Gastroesophageal sphincter (tissue), 4 donors: ENCODE measurements at regions not wholly inside any gene's neighbourhood (a gene's known extent, or its start where the extent isn't known, plus 50 kb on each side); places are given as distances from the start of the nearest gene placed in this dataset.
"Not testable (repeated sequence)": the region's sequence is repeated elsewhere in the genome, so short reads cannot be mapped to it uniquely, and the experiment has no call there.

ENCODE experiments used
- ATAC-seq: fragments of 150-250 bp; one replicate; pipeline ENCODE4 v1.9.1; 2016; ENCODE audit warnings: mild to moderate bottlenecking, moderate library complexity
- H3K27ac ChIP-seq, 4 donors: fragments of 200-600 bp; sonication (generic) in 3 of 4; 1 replicate in 3 of 4; 2 replicates in 1 of 4; pipeline ENCODE4 v1.5.1; 2016 to 2019
- H3K27me3 ChIP-seq: fragments of 200-600 bp; sonication (generic); one replicate; pipeline ENCODE4 v1.5.1; 2019
- H3K36me3 ChIP-seq, 2 donors: fragments of 200-600 bp; sonication (generic); one replicate each; pipeline ENCODE4 v1.5.1; 2019; ENCODE audit warnings: control low read depth in 1 of 2
- H3K4me1 ChIP-seq, 3 donors: fragments of 200-600 bp; sonication (generic); 1 replicate in 2 of 3; 2 replicates in 1 of 3; pipeline ENCODE4 v1.5.1; 2016 to 2019; ENCODE audit warnings: control low read depth in 2 of 3
- H3K4me3 ChIP-seq, 2 donors: fragments of 200-600 bp; sonication (generic); one replicate each; pipeline ENCODE4 v1.5.1; 2019; ENCODE audit warnings: mild to moderate bottlenecking in 1 of 2, moderate library complexity in 1 of 2
- H3K9me3 ChIP-seq, 3 donors: fragments of 200-600 bp; sonication (generic); one replicate each; pipeline ENCODE4 v1.5.1; 2017 to 2019; ENCODE audit warnings: control low read depth in 2 of 3
- EP300 ChIP-seq: sonication (generic); formaldehyde crosslinking; IDR thresholded peaks from one replicate; pipeline ENCODE4 v1.6.1; 2017; ENCODE audit warnings: antibody characterized with exemption, mild to moderate bottlenecking
- POLR2A ChIP-seq, 2 donors: fragments of 450-650 bp; IDR thresholded peaks; one replicate each; pipeline ENCODE4 v1.6.1; 2017; ENCODE audit warnings: antibody characterized with exemption in 2 of 2, mild to moderate bottlenecking in 2 of 2, moderate library complexity in 1 of 2
- POLR2AphosphoS5 ChIP-seq: sonication (generic); formaldehyde crosslinking; IDR thresholded peaks from one replicate; pipeline ENCODE4 v1.6.1; 2017; ENCODE audit warnings: antibody characterized with exemption
- WGBS, 2 donors: methylation state at CpG; one replicate each; pipeline ENCODE4 v1.1.5; 2018; ENCODE audit warnings: low coverage in 1 of 2; 5-methylcytosine and 5-hydroxymethylcytosine counted together
- TF ChIP-seq, protein P1 (sequence below), 4 experiments: fragments of 200-600 bp in 2 of 4; fragments of 450-650 bp in 2 of 4; sonication (generic) in 1 of 4; IDR thresholded peaks; one replicate each; pipeline ENCODE4 v1.5.1; 2017 to 2019; ENCODE audit warnings: antibody characterized with exemption in 4 of 4, mild to moderate bottlenecking in 2 of 4, moderate library complexity in 2 of 4

DNA sequence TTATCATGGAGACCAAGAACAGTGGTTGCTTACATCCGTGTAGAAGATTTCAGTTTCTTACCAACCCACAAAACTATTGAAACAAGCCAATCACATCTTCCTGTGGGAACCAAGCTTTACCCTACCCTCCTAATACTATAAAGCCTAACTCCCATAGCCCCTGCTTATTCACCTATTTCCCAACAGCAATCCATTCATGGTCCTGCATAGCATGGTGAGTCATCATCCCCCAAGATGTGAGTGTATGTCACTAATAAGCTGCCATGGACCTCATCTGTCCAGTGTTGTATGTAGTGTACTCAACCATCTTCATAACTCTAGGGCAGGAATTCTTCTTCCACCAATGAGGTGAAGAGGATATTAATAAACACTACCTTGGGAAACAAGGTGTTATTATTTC, 1620.4 kb upstream of the FLRT2 start:
- WGBS, 2 donors: 88 to 100% methylated on average over 1 of the region's 1 CpG
- H3K27ac ChIP-seq: no peak overlapping the region
- H3K4me1 ChIP-seq: no peaks in the 10 kb centered on the region
- no peak for TF ChIP-seq EP300
- no peak for TF ChIP-seq POLR2A (IDR thresholded peaks at IDR 0.05)
- TF ChIP-seq, protein P1, sequence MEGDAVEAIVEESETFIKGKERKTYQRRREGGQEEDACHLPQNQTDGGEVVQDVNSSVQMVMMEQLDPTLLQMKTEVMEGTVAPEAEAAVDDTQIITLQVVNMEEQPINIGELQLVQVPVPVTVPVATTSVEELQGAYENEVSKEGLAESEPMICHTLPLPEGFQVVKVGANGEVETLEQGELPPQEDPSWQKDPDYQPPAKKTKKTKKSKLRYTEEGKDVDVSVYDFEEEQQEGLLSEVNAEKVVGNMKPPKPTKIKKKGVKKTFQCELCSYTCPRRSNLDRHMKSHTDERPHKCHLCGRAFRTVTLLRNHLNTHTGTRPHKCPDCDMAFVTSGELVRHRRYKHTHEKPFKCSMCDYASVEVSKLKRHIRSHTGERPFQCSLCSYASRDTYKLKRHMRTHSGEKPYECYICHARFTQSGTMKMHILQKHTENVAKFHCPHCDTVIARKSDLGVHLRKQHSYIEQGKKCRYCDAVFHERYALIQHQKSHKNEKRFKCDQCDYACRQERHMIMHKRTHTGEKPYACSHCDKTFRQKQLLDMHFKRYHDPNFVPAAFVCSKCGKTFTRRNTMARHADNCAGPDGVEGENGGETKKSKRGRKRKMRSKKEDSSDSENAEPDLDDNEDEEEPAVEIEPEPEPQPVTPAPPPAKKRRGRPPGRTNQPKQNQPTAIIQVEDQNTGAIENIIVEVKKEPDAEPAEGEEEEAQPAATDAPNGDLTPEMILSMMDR (IDR thresholded peaks at IDR 0.05): no peak
- TF ChIP-seq POLR2AphosphoS5: no peak
- H3K4me3 ChIP-seq: no peak overlapping the region
- no peak for ATAC-seq
- no peaks in the 10 kb centered on the region for H3K27me3 ChIP-seq
- H3K9me3 ChIP-seq: no peaks in the 10 kb centered on the region
- H3K36me3 ChIP-seq: no peaks in the 10 kb centered on the region

DNA sequence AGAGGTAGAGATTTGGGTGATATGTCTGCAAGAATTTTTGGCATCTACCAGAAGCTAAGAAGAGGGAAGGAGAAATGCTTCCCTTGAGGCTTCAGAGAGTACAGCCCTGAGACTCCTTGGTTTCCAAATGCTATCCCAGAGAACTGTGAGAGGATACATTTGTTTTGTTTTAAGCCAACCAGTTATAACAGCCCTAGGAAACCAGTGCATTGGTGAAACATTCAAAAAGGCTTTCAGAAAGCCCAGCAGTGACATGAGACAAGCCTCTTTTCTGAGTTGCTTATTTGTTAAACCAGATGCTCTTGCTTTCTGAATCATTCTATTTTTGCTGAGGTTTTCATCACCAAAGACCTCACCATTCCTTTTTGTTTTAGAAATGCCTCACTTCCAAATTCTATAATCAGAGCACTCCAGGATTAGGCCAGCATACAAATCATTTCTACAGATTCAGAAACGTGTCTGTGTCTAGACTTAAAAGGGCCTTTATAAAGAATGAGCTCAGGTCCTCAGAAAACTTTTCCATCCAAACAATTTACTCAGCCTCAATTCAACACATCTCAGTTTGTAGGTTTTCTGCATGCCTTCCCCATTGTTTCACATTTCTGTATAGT, 1617.8 kb upstream of the FLRT2 start:
- ATAC-seq: no peak
- Histone ChIP-seq H3K27ac (no peak overlapping the region), H3K36me3 (no peaks in the 10 kb centered on the region), H3K4me3 (no peak overlapping the region), H3K9me3 (no peaks in the 10 kb centered on the region), H3K4me1 (no peaks in the 10 kb centered on the region), H3K27me3 (no peaks in the 10 kb centered on the region)
- TF ChIP-seq POLR2AphosphoS5 (no peak), EP300 (no peak)
- WGBS, 2 donors: 0 to 33% methylated on average over 1 of the region's 1 CpG

DNA sequence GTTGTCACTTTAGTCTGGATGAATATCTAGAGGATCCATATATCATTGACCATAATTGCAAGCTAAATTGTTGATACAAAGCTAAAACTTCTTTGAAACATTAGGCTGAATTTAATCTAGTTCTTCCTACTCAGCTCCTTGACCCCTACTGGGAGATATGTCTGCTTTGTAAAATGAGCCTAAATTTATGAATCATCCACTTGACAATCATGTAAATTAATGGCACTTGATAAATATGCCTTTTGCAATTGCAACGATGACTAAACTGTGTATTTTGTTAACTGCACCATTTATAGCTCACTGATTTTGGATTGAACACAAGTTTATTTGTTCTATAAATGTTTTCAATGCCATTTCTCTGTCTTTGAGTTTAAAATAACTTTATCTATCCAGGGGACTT, 1616.5 kb upstream of the FLRT2 start:
- no peaks in the 10 kb centered on the region for H3K36me3 ChIP-seq
- H3K9me3 ChIP-seq: no peaks in the 10 kb centered on the region
- no peak overlapping the region for H3K4me3 ChIP-seq
- no peaks in the 10 kb centered on the region for H3K27me3 ChIP-seq
- H3K4me1 ChIP-seq: no peaks in the 10 kb centered on the region
- H3K27ac ChIP-seq: no peak overlapping the region
- TF ChIP-seq POLR2A (IDR thresholded peaks at IDR 0.05) (no peak), POLR2AphosphoS5 (no peak), EP300 (no peak)
- TF ChIP-seq, protein P1 (IDR thresholded peaks at IDR 0.05): no peak
- 38 to 56% methylated on average over 1 of the region's 1 CpG for WGBS, 2 donors
- no peak for ATAC-seq

DNA sequence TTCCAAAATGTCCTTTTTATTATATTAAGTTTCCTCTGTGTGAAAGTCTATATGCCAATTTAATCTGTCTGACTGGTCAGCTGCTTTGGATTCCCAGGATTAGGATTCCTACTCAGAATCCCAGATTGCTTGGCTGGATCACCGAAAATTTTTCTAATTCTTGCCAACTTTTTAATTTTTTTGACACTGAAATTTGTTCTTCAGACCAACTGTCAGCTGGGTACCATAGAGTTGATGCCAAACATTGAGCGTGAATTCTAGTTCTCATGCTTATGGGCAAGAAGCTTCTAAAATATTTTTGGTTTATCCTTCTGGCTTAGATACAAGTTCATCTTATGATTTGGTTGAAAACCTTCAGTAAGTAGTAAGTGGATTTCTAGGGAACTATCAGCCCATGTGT, 1611.4 kb upstream of the FLRT2 start:
- TF ChIP-seq, protein P1 (IDR thresholded peaks at IDR 0.05): no peak
- TF ChIP-seq EP300 (no peak), POLR2A (IDR thresholded peaks at IDR 0.05) (no peak), POLR2AphosphoS5 (no peak)
- no peaks in the 10 kb centered on the region for H3K4me1 ChIP-seq
- H3K9me3 ChIP-seq: no peaks in the 10 kb centered on the region
- H3K27ac ChIP-seq: no peak overlapping the region
- 71 to 100% methylated on average over 2 of the region's 2 CpGs for WGBS, 2 donors
- ATAC-seq: no peak
- no peak overlapping the region for H3K4me3 ChIP-seq
- H3K27me3 ChIP-seq: no peaks in the 10 kb centered on the region
- H3K36me3 ChIP-seq: no peaks in the 10 kb centered on the region

DNA sequence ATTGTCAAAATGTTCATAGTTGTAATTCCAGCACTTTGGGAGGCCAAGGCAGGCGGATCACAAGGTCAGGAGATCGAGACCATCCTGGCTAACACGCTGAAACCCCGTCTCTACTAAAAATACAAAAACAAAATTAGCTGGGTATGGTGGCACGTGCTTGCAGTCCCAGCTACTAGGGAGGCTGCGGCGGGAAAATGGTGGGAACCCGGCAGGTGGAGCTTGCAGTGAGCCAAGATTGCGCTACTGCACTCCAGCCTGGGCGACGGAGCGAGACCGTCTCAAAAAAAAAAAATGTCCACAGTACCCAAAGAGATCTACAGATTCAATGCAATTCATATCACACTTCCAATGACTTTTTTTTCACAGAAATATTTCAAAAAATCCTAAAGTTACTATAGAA, 1610.3 kb upstream of the FLRT2 start:
- H3K4me1 ChIP-seq, H3K27me3 ChIP-seq, ATAC-seq, H3K36me3 ChIP-seq, H3K9me3 ChIP-seq, H3K27ac ChIP-seq, H3K4me3 ChIP-seq: not testable (repeated sequence)
- WGBS, 2 donors: 93 to 100% methylated on average over 8 to 13 of the region's 13 CpGs

DNA sequence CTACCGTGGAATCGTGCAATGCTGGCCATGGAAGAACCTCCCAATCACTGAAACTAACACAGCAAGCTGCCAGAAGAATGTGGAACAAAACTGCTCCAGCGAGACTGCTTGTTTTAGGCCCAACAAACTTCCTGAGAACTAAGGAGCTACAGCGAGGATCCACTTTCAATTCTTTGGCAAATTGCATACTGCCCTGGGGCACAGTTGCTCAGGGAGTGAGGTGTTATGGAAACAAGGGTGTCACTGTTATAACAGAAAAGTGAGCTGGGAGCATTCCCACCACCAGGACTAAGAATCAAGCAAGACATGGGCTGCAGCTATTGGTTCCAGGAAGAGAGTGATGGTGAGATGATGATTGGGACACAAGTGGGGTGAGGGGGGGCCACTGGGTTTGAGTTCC, 1606.1 kb upstream of the FLRT2 start:
- ATAC-seq: no peak

More for the DNA sequence above, 1606.1 kb upstream of the FLRT2 start:
- H3K9me3 ChIP-seq: no peaks in the 10 kb centered on the region
- no peak overlapping the region for H3K4me3 ChIP-seq
- no peaks in the 10 kb centered on the region for H3K4me1 ChIP-seq
- WGBS, 2 donors: 79 to 100% methylated on average over 2 to 3 of the region's 4 CpGs
- H3K27me3 ChIP-seq: no peaks in the 10 kb centered on the region
- no peaks in the 10 kb centered on the region for H3K36me3 ChIP-seq
- H3K27ac ChIP-seq: no peak overlapping the region
- TF ChIP-seq POLR2A (IDR thresholded peaks at IDR 0.05): no peak
- TF ChIP-seq, protein P1 (IDR thresholded peaks at IDR 0.05): no peak
- no peak for TF ChIP-seq EP300
- TF ChIP-seq POLR2AphosphoS5: no peak
